ENCODE measurements at regions not wholly inside any gene's neighbourhood (a gene's known extent, or its start where the extent isn't known, plus 50 kb on each side); places are given as distances from the start of the nearest gene placed in this dataset.

- DNase-seq: no peak
Observed at GRCh38 chr1:115139381-115139780, 50.1 kb upstream of the TSPAN2 start.

Measured in stimulated activated CD4-positive, alpha-beta T cell treated with anti-CD3 and anti-CD28 coated beads, Interleukin-1b, Interleukin-23, amount 100 ng/mL, for 48 hours (primary cell).